Body of pancreas (tissue), 4 donors: ENCODE measurements at regions not wholly inside any gene's neighbourhood (a gene's known extent, or its start where the extent isn't known, plus 50 kb on each side); places are given as distances from the start of the nearest gene placed in this dataset.

Source experiments
- CTCF ChIP-seq, 7 experiments: fragments of 450-650 bp in 4 of 7; fragments of 200-600 bp in 3 of 7; sonication (generic) in 3 of 7; IDR thresholded peaks; one replicate each; pipeline ENCODE4 v1.5.1; 2016 to 2019; ENCODE audit warnings: antibody characterized with exemption in 7 of 7
- POLR2A ChIP-seq, 3 donors: fragments of 450-650 bp; IDR thresholded peaks; one replicate each; pipeline ENCODE4 v1.6.1; 2016; ENCODE audit warnings: antibody characterized with exemption in 3 of 3, mild to moderate bottlenecking in 2 of 3

GRCh38 chr9:107938801-107939386, 449.3 kb upstream of the KLF4 start:
- TF ChIP-seq POLR2A (IDR thresholded peaks at IDR 0.05) (no peak), CTCF (IDR thresholded peaks at IDR 0.05) (no peak)
